A172 (cell line): ENCODE measurements at regions not wholly inside any gene's neighbourhood (a gene's known extent, or its start where the extent isn't known, plus 50 kb on each side); places are given as distances from the start of the nearest gene placed in this dataset.

ENCODE experiments used
- DNase-seq: peaks from one replicate; pipeline ENCODE4 v3.0.0-alpha.2; 2015; ENCODE audit warnings: low spot score

DNA sequence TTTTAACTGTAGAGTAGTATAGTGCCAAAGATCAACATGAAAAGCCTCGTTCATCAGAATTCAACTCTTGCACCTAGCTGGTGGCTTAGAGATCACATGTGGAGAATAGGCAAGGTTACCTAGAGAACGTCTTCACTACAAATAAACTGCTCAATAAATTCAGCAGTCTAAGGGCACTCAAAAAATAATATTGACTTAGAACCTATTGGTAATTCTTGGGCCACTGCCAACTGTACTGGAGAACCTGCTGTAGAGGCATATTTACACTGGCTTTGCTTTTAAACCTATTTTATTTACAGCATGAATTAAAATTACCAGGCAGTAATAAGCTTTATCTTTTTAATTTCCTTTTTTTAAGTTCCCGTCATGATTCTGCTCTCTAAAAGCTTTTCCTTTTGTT is 343.7 kb downstream of the PDHA2 start:
- DNase-seq: no peak

DNA sequence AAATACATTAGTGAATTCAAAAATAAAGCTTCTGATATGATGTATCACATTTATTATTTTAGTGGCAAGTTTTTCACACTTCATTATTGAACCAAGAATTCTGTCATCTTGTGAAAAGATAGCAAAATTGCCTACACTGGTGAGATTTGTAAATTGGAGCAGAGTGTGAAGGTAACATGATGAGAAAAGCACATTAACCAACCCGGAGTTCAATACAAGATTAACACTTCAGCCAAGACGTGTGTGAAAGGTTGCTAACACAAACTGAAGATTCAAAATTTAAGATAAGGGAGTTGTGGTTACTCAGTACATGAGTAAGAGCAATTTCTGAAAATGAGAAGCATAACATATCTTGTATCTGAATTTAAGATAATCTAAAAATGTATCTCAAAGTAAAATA is 346.7 kb downstream of the PDHA2 start:
- DNase-seq: no peak

DNA sequence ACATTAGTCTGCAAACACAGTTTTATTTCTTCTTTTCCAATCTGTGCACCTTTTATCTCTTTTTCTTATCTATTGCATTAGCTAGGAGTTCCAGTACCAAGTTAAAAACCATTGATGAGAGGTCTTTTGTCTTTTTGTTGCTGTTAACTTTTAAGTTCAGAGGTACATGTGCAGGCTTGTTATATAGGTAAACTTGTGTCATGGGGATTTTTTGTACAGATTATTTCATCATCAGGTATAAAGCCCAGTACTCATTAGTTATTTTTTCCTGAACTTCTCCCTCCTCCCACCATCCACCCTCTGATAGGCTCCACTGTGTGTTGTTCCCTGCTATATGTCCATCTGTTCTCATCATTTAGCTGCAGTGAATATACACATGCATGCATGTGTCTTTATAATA is 349.9 kb downstream of the PDHA2 start:
- DNase-seq: no peak

DNA sequence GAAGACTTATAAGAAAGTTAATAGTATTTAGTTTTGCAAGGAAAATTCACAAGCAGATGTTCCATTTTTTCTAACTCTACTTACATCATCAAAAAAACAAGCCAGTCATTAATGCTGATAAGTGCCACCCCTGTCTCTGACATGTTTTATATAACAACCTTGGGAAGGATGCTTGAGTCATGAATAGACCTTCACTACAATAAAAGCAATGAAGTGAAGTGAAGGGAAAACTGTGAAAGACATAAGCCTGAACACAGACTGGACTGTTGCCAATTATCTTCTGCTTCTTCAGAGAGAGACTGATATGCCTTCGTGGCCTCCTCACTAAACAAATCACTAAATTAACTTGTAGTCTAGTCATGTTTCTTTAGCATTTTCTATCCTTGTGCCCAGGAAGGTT is 353.2 kb downstream of the PDHA2 start:
- no peak for DNase-seq

DNA sequence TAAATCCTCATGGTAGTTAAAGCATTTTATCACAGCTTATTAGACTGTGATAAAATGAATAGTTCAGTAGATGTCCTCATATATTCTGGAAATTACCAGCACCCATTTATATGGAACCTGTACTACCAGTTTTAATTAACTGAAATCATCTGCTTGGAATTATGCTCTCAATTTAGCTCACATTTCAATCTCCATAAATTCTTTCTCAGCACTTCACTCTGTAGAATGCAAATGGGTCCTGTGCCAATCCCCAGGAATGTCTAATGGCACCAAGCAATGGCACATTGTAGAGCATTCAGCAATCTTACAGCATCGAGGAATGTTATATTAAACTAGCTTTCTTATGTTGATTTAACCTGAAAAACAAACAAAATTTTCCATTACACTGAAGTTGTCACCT is 355.1 kb downstream of the PDHA2 start:
- DNase-seq: no peak

DNA sequence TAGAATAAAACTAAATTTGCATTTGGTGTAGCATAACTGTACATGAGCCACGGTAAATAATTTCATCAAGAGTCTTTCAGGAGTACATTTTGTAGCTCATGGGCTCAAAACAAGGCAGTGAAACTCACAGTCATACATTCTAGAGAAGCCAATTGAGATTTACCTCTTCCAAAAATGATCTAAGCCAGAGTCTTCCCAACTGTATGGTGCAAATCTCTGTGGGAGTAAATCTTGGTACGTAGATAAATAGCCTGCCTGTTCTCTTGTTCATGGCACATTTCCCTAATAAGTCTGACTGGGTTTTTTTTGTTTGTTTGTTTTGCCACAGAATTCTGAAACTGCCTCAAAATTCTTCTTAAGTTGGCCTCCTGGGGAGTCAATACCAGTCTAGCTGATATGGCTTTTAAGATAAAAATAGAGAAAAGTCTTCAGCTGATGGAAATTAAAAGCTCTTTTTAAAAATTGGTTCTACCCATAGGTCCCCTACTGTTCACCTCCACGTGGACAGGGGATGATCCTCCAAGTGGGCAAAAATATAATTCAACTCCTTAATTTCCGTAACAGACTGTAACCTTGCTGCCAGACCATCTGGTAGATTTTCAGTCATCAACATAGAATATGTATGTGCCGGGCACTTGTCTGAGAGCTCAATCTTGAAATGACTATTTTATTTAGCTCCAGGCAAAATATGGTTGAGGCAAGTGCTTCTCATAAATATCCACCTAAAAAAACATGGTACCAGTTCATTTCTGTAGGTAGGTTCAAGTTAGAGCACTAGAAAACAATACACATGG is 365.4 kb downstream of the PDHA2 start:
- DNase-seq: no peak

DNA sequence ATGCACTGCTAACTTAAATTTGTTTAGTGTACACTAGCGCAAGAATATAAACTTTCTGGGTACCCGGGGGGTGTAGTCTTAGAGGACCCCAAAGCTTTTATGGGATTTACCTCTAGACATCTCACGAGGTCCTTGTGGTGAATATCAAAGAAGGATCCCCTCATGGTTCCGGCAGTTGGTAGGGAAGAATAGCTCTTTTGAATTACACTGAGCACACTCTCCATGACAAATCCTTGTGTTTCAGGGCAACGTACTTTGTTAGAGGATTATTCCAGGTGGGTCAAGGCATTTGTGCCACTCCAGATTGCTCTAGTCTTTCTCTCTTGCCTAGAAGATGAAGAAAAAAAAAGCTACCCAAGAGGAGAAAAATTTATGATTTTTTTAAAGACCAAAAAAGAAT is 387.6 kb downstream of the PDHA2 start:
- no peak for DNase-seq

DNA sequence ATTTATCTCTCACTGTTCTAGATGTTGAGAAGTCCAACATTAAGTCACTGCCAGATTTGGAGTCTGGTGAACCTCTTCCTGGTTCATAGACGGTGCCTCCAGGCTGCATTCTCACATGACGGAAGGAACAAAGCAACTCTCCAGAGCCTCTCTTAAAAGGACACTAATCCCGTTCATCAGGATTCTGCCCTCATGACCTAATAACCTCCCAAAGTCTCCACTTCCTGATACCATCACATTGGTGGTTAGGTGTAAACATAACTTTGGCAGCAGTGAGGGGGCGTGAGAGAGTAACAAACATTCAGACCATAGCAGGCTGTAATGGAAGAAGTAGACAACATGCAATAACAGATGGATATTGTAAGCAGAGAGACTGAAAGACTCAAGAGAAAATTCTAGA is 388.6 kb downstream of the PDHA2 start:
- DNase-seq: no peak

DNA sequence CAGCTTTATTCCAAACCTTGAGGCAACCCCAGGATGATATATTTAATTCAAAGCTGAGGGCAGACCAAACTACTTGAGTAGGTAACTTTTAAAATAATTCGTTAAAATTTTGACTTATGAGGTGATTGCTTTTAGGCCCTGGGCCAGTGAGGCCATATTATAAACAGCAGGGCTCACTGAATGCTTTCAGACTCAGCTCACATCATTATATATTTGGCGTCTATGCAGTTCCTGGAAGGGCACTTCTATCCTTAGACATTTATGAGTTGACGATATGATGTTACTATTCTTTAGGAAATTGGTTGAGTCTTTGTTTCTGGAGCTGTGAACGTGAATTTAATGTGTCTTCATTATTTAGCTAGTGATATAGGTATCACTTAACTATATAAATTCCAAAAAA is 400.1 kb downstream of the PDHA2 start:
- no peak for DNase-seq

DNA sequence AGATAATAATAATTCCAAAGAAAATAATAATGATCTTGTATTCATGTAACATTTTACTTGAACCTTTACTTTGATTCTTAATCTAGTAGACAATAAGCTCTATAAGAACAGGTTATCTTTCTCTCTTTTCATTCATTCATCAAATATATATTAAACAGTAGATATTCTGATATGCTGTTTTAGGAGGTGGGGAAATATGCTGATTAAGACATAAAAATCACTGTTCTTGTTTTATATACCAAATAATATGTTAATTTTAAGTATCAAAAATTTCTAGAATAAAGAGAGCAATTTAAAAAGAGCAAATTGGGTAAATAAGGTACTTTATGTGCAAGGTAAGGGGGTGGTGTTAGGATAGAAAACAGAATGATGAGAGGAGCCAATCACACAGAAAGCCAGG is 401.9 kb downstream of the PDHA2 start:
- DNase-seq: no peak

DNA sequence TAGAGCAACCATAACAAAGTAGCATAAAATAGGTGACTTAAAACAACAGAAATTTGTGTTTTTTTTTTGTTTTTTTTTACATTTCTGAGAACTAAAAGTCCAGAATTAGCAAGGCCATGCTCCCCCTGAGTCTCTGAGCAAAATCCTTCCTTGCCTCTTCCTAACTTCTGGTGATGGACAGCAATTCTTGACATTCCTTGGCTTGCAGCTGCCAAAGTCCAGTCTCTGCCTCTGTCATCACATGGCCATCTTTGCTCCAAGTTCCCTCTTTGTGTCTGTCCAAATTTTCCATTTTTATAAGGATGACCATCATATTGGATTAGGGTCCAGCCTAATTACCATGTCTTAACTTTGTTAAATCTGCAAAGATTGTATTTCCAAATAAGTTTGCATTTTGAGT is 407.2 kb downstream of the PDHA2 start:
- DNase-seq: no peak

DNA sequence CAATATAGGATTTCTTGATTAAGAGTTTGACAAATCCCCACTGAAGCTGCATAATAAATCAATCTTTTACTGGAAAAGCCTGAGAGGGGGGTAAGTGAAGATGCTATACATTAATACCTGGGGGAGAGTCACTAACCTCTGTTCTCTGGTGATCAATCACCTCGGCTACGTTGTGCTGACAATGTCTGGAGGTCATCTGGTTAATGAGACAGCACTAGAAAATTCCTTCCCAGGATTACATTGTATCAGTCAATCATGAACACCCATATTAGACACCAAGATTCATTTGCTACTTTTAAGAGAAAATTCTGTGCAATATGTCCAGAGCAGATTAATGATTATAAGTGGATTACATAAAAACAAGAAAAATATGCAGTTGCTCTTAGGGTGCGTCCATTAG is 408.3 kb downstream of the PDHA2 start:
- no peak for DNase-seq

DNA sequence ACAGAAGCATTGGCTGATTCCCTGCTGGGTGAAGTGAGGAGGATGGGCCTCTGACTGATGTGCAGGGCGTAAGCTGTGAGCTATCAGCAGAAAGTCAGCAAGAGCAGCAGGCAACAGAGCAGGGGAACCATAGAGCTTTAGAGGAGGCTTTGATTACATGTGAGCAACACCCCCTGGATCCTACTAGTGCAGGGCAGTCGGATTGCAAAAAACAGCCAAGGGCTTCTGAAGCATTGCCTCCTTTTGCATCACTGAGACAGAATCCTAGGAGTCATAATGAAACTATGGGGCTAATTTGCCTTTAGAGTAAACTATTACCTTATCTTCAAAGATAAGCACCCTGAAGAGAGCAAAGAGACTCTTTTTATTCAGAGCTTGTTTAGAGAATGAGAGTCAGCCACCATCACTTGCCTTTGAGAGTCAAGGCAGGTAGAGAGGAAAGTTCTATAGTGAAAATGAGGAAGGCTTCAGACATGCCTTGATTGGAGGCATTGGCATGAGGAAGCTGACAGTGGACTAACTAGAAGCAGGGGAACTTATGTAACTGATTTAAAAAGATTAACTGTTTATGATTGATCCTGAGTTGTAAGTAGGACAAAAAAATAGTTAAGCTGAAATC is 420.3 kb downstream of the PDHA2 start:
- no peak for DNase-seq

DNA sequence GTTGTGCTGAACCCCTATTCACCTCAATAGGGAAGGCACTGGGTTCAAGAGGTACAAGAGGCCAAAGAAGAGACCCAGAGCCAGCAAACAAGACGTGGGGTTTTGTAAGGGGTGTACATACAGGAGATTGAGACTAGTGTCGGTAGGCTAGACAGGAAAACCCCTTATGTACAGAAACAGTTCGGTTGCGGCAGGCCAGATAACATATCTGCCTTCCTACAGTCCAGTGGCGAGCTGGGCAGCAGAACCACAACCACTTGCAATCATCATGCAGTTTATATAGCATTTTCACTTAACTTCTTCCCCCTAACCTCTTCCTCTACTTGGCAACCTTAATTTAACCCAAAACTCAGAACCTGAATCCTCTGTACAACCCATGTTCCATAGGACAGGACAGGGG is 422.2 kb downstream of the PDHA2 start:
- no peak for DNase-seq

DNA sequence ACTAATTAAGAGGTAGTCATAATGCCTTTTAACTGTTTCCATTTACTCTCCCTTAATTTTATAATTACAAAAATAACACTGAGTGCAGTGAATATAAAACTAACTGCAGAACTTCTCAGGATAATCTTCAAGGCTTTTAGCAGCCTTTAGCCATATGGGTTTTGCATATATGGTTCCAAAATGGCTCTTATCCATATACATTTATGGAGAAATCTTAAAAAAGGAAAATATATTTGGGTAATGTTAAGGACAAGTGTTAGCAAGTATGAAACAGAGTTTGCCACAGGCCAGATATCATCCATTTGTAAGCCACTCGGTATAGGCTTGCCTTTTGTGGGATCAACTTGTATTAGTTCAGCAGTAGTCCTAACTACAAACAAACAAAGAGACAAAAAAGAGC is 423.4 kb downstream of the PDHA2 start:
- no peak for DNase-seq

DNA sequence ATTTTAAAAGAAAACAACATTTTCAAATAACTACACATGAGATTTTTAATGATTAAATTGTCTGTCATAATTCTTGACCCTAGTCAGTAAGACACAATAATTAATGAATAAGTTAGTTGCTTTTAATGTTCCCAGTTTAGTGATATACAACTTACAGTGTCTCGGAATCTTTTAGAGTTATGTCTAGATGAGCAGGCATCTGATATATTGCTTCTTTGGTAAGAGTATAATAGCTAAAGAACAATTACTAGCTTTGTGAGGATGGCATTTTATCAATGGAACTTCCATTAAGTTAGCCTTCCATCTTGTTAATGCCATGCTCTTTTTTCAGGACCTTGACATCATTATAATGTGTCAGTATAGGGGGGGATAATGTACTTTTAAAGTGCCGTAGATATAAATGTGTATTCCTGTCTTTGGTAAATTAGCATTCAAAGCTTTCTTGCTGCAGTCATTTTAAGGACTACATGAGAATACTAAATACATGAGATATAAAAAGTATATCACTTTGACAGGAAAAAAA is 425.1 kb downstream of the PDHA2 start:
- no peak for DNase-seq

DNA sequence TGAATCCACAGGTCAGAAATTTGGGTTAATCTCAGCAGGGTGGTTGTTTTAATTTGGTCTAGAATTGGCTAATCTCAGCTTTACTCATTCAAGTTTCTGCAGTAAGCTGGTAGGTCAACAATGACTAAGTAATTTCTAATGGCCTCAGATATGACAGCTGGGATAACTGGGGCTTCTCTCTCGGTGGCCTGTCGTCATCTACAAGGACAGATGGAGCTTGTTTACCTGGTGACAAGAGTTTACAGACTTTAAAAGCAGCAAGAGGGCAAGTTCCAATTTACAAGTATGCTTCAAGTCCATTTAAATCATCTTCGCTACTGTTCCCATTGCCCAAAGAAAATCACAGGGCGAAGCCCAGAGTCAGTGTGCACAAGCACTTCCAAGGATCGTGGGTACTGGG is 453.9 kb downstream of the PDHA2 start:
- DNase-seq: no peak

DNA sequence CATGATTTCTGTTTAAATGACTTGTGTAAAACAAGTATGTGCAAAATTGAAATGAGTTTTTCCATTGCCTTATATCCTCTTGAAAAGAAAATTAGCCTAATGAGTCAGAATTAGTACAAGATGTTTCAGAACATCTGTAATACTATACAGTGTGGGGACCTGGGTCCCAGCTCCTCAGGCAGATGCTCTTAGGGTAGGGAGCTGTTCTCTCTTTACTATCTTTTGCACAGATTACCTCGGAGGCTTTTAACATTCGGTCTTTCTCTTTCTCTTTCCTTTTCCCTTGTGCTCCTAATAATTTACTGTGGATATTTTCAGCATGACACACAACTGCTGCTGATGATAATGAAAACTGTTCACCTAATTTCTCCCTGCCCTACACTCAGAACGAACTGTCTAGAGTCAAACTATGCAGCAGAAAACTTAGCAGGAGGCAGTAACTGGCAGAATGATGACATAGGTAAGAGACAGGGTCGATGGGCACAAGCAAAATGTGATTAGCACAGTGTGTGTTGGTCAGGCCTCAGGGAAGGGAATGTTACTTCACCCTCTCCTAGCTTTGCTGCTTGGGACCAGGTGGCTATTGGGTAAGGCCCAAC is 455.3 kb downstream of the PDHA2 start:
- DNase-seq: peak; percentile 6

DNA sequence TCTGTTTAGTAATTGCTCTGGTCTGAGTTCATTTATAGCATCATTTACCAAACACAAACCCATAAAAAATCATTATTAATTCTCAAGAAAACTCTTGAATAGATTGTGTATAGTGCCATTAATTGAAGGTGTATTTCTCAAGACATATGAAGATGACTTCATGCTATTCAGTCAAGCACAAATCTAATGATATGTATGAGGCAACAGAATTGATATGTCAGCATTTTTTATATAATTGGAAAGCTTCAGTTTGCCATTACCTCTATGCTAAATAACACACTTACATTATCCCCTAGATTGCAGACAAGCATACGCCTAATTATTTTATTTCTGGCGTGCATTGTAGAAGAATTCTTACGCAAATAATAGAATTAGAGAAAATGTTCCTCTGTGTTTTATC is 461.8 kb downstream of the PDHA2 start:
- no peak for DNase-seq

DNA sequence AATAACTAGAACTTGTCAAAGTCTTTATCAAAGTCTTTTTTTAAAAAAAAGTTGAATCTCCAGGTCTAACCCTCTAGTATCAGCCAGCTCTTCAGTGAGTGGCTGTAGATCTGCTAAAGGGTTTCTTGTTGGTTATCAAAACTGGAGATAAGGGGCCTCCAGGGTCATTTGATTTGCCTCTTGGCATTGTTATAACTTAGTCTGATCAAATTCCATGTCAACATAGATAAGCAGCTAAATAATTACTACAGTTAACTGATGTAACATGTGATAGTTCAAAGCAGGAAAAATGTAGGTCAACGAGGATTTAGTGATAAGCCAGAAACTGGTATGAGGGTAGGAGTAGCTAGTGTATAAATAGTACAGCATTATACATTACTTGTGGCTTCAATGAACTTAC is 465.1 kb downstream of the PDHA2 start:
- no peak for DNase-seq

DNA sequence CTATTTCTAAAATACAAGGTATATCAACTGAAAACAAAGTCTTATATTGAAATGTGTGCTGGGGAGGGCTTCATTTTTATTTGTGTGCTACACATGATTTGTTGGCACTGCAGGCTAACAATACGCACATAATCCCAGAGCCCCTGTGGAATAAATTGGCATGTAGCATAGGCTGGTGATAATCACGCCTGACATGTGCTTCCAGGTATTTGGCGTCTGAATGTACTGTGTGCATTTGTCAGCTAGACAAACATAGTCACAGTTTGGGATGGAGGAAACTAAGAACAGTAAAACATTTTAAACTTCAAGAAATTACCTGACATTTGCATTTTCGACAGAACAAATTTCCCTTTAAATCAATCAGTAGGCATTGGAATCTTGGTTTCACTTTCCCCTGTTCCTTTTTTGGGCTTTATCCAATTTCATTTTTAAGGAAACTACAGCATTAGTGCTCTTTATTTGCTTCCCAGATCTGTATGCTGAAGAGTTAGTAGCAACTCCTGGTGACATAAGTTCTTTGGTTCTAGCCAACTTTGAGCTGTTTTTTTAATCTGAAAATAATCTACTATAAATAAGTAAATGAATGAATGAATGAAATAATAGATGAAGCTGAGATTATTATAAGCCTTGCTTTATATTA is 472.3 kb downstream of the PDHA2 start:
- DNase-seq: no peak

DNA sequence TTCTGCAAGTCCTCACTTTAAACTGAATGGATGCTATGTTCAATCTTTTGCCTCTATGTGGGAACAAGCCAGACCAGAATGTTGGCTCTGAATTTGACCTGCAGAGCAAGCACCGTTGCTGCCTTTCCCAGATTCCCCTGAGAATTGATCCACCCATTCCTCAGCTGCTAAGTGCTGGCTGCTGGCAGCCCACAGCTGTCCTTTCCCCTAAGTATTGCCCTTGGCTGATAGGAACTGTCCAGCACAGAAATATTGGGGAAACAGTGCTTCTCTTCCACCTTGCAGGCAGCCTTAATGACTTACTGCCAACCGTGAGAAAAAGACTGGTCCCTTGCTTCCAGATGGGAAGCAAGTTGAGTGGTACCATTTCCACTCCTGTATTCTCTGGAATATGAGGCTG is 475.9 kb downstream of the PDHA2 start:
- peak; percentile 12 for DNase-seq

DNA sequence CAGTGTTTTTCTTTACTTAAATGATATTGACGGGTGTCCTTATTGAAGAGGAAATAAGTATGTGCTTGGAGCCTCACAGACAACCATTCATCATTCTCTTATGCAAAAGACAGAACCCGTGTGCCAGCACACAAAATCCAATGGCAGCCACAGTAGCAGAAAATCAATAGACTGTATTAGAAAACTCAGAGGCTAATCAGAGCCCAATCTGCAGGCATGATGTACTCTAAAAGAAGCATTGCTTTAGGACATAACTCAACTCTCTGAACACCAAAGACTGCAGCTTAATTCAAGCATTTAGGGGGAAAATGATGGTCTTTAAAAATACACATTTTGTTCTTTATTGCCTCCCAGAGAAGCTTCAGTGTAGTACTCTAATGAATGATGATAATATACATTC is 476.9 kb downstream of the PDHA2 start:
- DNase-seq: no peak
